GM12864 (cell line): ENCODE measurements at regions not wholly inside any gene's neighbourhood (a gene's known extent, or its start where the extent isn't known, plus 50 kb on each side); places are given as distances from the start of the nearest gene placed in this dataset.

Experiments
- DNase-seq: peaks from one replicate; pipeline ENCODE4 v3.0.0-alpha.2; 2011; ENCODE audit warnings: low read depth
- H3K4me3 ChIP-seq: 2 replicates; pipeline ENCODE4 v1.5.1; 2011; ENCODE audit warnings: mild to moderate bottlenecking, low read depth, low read length, control low read depth
- TF ChIP-seq, protein P1 (sequence below): IDR thresholded peaks from 2 replicates; pipeline ENCODE4 v1.5.1; 2011; ENCODE audit warnings: low read depth, mild to moderate bottlenecking, moderate library complexity, low read length, control low read depth, inconsistent platforms; ENCODE audit errors: missing control alignments

DNA sequence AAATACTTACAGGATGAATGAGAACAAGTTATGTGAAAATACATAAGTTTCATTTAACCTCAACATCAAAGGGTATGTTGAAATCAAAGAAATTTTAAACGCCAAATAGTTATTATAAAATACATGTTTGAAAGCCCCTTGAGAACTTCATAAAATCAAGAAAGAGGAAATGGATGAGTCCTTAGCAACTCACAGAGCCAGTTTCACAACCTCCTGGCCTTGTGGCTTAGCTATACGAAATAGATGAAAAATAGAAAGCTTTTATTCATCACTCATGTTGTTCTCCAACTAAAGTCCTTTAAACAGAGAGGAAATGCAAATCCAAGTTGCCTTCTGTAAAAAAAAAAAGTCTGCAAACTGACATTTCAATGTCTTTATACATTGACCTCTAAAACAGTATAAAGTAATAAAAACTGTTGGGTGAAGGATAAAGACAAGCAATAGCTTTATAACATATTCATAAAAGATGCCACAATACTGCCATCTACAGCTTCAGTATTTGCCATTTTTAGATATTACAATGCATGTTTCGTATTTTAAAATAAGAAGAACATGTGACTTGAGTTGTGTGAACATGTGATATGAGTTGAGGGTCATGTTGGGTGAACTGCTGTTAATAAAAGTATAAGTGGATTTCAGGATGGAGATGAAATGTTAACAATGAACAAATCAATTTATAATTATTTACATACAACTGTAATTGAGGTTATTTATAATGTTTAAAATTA lies 847.8 kb downstream of the MRPL39 start:
- TF ChIP-seq, protein P1, sequence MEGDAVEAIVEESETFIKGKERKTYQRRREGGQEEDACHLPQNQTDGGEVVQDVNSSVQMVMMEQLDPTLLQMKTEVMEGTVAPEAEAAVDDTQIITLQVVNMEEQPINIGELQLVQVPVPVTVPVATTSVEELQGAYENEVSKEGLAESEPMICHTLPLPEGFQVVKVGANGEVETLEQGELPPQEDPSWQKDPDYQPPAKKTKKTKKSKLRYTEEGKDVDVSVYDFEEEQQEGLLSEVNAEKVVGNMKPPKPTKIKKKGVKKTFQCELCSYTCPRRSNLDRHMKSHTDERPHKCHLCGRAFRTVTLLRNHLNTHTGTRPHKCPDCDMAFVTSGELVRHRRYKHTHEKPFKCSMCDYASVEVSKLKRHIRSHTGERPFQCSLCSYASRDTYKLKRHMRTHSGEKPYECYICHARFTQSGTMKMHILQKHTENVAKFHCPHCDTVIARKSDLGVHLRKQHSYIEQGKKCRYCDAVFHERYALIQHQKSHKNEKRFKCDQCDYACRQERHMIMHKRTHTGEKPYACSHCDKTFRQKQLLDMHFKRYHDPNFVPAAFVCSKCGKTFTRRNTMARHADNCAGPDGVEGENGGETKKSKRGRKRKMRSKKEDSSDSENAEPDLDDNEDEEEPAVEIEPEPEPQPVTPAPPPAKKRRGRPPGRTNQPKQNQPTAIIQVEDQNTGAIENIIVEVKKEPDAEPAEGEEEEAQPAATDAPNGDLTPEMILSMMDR = no peak
- no peak overlapping the region for H3K4me3 ChIP-seq
- DNase-seq = no peak

DNA sequence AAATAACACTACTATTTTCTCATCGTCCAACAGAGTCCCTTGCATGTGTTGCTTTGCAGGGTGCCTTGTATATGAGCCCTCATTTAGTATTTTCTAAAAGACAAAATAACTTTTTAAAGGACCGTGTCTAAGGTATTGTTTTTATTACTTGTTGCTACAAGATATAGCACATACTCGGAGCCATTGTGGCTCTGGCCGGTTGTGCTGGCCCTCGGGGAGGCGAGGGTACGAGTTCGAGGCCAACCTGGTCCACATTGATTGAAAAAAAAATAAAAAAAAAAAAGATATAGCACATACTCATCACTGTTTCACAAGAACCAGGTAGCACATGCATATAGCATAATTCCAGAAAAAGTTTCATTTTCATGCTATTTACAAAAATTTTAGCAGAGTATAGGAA lies 869.2 kb downstream of the MRPL39 start:
- TF ChIP-seq, protein P1 = no peak
- H3K4me3 ChIP-seq = no peak overlapping the region
- DNase-seq = no peak

- no peak for DNase-seq
- TF ChIP-seq, protein P1 = no peak
- H3K4me3 ChIP-seq = no peak overlapping the region
These were observed 869.9 kb downstream of the MRPL39 start for GRCh38 chr21:24737296-24737850.

GRCh38 chr21:24730661-24731060 lies 876.6 kb downstream of the MRPL39 start:
- H3K4me3 ChIP-seq = no peak overlapping the region
- TF ChIP-seq, protein P1 = no peak
- DNase-seq = no peak

DNA sequence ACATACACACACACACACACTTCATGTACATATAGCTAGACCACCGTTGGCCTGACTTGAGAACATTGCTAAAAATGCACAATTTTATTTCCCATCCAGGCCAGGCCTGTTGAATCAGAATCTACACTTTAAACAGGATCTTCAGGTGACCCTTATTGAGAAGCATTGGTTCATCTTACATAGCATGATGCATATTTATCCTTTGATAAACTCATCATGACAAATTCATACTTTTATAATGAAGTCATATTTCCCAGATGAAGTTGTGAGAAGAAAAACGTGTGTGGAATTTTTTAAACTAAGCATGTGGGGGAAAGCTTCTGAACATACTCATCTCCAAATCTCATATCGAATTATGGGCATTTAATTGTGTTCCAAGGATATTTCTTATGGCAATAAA lies 877.7 kb downstream of the MRPL39 start:
- TF ChIP-seq, protein P1 = no peak
- no peak overlapping the region for H3K4me3 ChIP-seq
- no peak for DNase-seq

GRCh38 chr21:24727803-24728440 lies 879.4 kb downstream of the MRPL39 start:
- no peak overlapping the region for H3K4me3 ChIP-seq
- TF ChIP-seq, protein P1 = no peak
- no peak for DNase-seq
